GOT3 (cell line): ENCODE measurements at regions not wholly inside any gene's neighbourhood (a gene's known extent, or its start where the extent isn't known, plus 50 kb on each side); places are given as distances from the start of the nearest gene placed in this dataset.

Experiments used
- DNase-seq: peaks from one replicate; lab custom pipeline; 2025; ENCODE audit warnings: mixed read lengths; lab: John Stamatoyannopoulos, UW

DNA sequence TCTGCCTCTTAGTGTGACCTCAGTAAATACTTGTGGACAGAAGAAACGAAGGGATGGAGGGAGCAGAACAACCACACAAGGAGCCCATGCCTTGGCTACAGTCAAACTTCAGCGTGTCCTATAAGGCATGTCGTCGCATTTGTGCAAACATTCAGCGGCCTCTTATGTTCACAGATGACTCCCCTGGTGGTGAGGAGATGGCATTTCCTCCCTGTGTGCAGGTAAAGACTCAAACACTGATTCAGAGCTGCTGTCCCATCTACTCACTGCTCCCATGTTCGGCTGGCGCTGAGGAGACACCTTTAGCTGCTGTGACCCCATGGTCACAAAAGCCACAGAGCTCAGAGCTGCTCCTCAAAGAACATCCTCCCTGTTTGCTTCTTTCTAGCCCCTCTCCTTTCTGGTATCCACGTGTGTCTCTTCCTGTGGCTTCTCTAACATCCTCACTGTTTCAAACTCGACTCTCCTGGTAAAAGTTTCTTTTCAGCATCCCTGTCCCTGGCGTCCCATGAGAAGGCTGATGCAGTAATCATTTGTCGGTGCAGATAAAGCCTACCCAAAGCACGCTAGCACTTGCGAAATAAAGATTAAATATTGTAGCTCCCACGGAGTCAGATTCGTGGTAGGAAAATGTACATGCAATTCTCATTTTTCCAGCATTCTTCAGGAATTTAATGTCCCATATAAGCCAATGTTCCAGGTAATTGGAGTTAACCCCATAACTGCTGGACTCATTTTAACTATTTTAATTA, 124.9 kb upstream of the NEBL start:
- DNase-seq, result no peak

- no peak for DNase-seq
Observed at GRCh38 chr10:21021231-21021630, 124.1 kb upstream of the NEBL start.

DNA sequence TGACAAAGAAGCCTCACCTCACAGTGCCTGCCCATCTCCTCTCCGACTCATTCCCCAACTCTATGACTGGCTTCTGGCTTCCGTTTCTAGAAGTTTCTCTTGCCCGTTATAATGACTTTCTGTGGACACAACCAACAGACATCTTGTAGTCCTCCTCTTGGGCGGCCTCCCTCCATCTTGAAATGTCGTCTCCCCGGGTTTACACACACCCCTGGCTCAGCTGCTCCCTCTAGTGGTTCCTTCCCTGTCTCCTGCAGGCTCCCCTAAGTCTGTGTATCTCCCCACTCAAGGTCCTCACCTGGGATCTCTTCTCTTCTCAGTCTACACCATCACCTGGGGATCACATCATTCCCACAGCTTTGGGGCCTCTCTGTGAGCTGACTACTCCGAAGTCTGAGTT, 123.4 kb upstream of the NEBL start:
- no peak for DNase-seq

DNA sequence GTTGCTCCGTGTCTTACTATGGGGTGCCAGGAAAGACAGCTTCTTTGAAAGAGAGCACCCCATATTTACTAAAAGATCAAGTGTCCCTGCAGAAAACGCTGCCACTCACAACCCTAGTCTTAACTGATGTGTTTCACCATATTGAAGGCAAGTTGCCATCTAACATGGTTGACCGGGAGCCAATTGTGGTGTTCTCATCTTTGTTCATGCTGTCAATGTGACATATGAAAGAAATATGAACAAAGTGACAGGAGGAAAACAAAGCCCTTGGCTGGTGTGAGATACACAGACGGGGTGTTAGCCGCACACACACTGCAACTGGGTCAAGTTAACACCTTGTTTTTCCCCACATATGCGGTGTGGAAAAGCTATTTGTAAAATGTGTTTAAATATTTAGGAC, 122.3 kb upstream of the NEBL start:
- DNase-seq, result no peak

DNA sequence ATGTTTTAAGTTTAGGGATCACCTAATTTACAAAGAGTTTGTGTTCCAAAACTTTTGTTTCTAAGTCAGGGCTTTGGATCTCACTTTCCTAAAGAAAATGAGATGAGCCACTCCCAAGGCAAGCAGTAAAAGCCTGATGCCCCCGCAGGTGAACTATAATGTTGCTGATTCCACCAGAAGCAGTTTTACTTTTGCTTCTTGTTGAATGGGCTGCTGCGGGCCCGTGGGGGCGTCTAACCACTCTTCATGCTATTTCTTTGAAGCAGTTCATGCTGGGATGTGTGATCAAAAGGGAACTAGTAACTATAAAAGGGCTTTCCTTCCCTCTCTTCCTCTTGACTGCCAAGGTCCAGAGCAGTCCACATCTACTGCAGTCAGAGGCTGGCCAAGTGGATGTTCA, 118.7 kb upstream of the NEBL start:
- no peak for DNase-seq

DNA sequence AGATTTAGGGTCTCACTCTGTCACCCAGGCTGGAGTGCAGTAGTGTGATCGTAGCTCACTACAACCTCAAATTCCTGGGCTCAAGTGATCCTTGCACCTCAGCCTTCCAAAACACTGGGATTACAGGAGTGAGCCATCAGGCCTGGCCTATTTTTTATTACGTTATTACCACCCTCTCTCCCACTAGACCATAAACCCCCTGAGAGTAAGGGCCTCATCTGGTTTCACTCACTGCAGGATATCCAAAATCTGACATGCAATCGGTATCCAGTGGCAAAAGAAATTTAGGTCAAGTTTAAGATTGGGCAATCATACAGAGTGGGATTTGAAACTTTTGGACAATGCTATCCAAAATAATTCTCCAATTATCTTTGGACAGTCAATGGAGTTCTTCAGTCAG, 117.0 kb upstream of the NEBL start:
- no peak for DNase-seq

DNA sequence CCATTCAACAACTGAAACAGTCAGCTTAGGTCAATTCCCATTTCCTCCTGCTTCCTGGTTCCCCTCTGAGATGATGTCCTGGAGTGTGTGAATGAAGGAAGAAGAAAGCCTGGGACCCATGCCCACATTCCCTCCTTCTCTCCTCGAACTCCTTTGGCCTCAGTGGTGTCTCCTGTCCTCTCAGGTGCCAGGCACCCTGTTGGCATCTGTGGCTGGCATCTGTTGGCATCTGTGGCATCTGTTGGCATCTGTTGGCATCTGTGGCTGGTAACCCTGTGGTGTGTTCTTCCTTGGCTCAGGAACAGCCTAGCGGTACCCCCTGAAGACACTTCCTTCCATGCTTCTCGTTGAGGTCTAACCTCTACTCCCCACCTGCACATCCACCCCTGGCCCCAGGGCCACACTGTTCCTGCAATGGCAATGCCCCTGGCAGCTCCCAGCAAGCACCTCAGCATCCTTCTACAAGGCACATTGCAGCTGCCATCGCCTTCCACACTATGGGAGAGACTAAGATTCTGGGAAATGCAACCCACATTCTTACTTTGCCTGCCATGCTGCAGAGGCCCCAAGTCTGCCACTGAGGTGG, 114.4 kb upstream of the NEBL start:
- DNase-seq, result no peak

DNA sequence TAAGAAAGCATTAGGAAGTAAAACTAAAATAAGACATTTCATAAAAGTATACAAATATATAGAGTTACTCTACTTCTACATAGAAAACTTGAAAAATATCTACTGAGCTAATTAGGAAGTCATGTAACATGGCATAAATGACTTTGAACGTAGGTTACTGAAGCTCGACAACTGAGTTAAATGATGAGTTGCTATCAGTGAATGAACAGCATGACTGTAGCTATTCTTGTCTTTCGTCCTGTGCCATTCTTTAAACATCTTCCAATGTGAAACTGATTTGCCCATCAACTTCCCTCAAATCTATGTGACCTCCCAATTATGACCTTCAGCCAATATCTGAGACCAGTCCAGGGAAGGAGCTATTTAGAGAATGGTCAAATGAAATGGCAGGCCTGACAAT, 113.5 kb upstream of the NEBL start:
- no peak for DNase-seq

- no peak for DNase-seq
Observed at GRCh38 chr10:21003240-21003822, 106.2 kb upstream of the NEBL start.

DNA sequence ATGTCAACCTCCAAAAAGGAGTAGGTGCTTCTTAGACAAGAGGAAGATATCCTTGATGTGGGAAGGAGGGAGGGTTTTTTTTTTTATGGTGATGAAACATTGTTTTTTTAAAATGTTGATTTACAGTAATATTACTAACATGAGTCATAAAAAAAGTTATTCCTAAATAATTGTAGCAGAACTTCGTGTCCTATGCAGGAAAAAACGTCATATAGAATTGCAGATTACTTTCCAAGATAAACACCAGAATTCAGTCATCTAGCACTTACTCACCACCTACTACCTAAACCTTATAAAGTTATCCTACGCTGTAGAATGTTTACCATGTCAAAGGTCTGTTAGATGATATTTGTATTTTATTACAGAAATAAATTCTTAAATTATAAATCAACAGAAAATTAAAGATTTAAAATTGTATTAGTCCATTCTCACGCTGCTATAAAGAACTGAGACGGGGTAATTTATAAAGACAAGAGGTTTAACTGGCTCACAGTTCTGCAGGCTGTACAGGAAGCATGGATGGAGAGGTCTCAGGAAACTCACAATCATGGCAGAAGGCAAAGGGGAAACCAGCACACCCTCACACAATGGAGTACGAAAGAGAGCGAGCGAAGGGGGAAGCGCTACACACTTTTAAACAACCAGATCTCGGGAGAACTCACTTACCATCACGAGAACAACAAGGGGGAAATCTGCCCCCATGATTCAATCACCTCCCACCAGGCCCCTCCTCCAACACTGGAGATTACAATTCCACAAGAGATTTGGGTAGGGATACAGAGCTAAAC, 105.2 kb upstream of the NEBL start:
- no peak for DNase-seq

DNA sequence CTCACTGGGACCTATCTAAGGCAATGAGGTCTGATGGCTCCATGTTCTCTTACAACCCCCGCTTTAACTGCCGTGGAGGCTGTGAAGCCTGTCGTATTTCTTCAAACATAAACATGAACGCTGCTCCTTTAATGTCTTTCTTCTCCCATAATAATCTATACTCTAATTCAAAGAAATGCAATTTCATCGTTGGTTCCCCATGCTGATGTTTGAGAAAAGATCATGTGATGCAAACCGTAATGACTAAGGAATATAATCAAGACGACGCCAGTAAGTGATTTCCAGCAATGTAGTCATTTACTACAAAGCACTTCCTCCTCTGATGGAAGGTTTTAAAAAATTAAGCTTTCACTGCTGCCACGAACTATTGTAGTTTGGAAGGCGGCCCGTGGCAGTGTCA, 102.6 kb upstream of the NEBL start:
- DNase-seq, result no peak

DNA sequence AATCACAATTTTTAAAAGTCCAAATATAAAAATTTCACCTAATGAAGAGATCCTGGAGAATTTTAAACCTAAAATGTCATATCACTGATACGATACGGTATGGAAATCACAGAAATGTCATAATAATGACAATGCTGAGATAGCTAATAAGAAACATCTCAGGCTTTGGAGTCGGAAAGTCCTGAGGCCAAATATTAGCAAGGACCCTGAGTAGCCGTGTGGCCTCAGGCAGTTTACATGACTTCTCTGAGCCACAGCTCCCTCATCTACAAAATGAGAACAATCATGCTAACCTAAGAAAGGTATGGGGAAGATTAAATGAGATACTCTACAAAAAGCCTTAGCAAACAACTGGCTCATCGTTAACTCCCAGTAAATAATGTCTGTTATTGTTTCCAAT, 100.9 kb upstream of the NEBL start:
- DNase-seq, result no peak

- DNase-seq, result no peak
Observed at GRCh38 chr10:20995123-20995987, 98.2 kb upstream of the NEBL start.

DNA sequence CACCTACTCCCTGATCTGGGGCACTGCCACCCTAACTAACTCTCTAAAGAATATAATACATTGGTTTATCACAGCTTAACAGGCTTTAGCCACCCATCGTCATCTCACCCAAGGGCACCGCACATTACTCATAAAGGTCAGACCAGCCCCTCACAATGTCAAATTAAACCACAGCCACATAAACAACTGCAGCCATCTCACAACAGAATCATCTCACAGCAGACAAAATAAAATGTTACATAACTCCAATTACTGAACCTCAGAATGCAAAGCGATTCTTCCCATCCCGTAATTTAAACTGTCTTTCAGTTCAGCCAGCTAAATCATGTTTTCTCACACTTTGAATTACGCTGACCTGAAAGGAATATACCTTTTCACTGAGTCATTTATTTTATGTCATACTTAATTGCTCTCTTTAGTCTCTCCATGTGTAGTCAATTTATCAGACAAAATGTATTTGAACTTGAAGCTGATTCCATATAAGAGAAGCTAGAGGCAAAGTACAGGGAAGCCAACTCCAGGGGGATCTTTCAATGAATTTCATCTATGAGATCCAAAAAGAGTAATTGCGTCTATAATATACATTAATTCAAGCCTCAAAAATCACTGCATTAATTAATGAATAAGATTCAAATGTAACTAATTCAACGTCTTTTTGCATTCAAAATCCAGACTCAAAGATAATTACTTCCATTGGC, 96.9 kb upstream of the NEBL start:
- no peak for DNase-seq

DNA sequence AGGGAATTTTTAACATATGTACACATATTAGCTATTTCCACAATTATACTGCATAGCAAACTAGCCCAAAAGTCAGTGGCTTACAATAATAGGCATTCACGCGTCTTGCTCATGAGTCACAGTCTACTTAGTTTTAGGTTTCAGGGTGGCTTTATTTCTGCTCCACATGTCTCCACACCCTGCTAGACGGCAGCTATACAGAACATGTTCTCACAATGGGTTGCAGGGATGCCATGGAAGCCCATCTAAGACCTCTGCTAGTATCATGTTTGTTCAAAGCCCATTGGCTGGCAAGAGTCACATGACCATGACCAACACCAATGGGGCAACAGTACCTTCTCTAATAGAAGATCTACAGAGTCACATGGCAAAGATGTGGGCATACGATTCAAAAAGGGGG, 96.3 kb upstream of the NEBL start:
- DNase-seq, result no peak

GRCh38 chr10:20991526-20991925, 94.4 kb upstream of the NEBL start:
- no peak for DNase-seq

DNA sequence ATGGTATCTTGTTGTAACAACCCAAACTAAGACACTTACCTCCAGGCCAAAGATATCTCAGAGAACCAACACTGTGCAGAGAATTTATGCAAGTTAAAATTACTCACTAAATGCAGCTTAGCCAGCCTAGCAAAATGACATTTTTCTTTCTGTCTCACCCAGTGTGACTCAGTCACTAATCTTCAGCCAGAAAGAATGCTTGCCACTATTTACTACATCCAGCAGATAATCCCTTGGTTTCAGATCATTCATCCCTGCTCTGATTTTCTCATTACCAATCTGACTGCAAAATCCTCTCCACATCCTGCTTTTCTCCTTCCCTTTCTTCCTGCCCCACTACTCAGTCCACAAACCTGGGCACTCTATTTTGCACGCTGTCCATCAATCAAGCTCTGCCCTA, 93.5 kb upstream of the NEBL start:
- DNase-seq, result no peak

GRCh38 chr10:20988357-20988983, 91.4 kb upstream of the NEBL start:
- no peak for DNase-seq

DNA sequence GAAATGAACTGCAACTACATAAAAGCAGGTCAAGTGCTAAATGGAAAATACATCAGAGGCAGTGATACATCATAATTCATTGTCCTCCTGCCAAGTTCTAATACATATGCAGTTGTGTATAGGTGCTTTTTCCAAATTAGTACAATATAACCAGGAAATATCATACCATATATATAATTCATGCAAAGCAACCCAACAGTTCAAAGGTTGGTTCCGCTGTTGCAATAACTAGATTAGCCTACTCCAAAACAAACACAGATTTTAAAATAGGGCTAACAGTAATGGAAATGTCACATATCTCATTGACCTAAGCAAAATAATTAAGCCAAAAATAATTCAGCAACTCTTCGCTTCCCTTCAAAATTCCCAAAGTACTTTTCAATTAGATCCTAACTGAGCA, 88.9 kb upstream of the NEBL start:
- no peak for DNase-seq

- DNase-seq, result no peak
Observed at GRCh38 chr10:20984662-20985061, 87.6 kb upstream of the NEBL start.

- no peak for DNase-seq
Observed at GRCh38 chr10:20981419-20981953, 84.4 kb upstream of the NEBL start.
